A673 (cell line): ENCODE measurements at regions not wholly inside any gene's neighbourhood (a gene's known extent, or its start where the extent isn't known, plus 50 kb on each side); places are given as distances from the start of the nearest gene placed in this dataset.

Experiments used
- BruUV-seq: library from RNA; stranded (reverse); fragments of 400-500 nt; replicated peaks from 2 replicates; lab custom pipeline; 2021; lab: Mats Ljungman, UMichigan
- CTCF ChIA-PET: fragments of 300-600 bp; sonication (Branson Sonifier 250); formaldehyde crosslinking; loops from one replicate; lab custom pipeline; 2022; ENCODE audit warnings: antibody characterized with exemption; lab: Charles Lee
- POLR2A ChIA-PET: fragments of 300-600 bp; sonication (Branson Sonifier 250); formaldehyde crosslinking; loops from one replicate; lab custom pipeline; 2022; ENCODE audit warnings: antibody characterized with exemption; ENCODE audit not compliant: low non-redundant PET; lab: Charles Lee
- DNase-seq: peaks from one replicate; pipeline ENCODE4 v3.0.0-alpha.2; 2015; ENCODE audit warnings: low spot score
- H3K27ac ChIP-seq: fragments of 200-600 bp; sonication (generic); 2 replicates; pipeline ENCODE4 v1.5.1; 2016; ENCODE audit warnings: mixed run types, low read depth, mild to moderate bottlenecking, mixed read lengths, antibody characterized with exemption, low read length; ENCODE audit not compliant: poor library complexity, severe bottlenecking
- H3K27me3 ChIP-seq: fragments of 200-600 bp; sonication (generic); replicated peaks from 2 replicates; pipeline ENCODE4 v1.6.1; 2017; ENCODE audit warnings: mixed run types, low read depth, mild to moderate bottlenecking, mixed read lengths, antibody characterized with exemption, low read length; ENCODE audit not compliant: insufficient read depth, poor library complexity
- H3K36me3 ChIP-seq: fragments of 200-600 bp; sonication (generic); 2 replicates; pipeline ENCODE4 v1.6.1; 2016; ENCODE audit warnings: mixed run types, mild to moderate bottlenecking, mixed read lengths, antibody characterized with exemption, low read length; ENCODE audit not compliant: insufficient read depth, poor library complexity, severe bottlenecking
- H3K4me1 ChIP-seq: fragments of 200-600 bp; sonication (generic); 2 replicates; pipeline ENCODE4 v1.6.1; 2017; ENCODE audit warnings: mixed run types, mild to moderate bottlenecking, mixed read lengths, antibody characterized with exemption, low read length; ENCODE audit not compliant: insufficient read depth, poor library complexity, severe bottlenecking
- H3K4me3 ChIP-seq: fragments of 200-600 bp; sonication (generic); 2 replicates; pipeline ENCODE4 v1.5.1; 2016; ENCODE audit warnings: low read depth, mixed run types, mild to moderate bottlenecking, mixed read lengths, low read length; ENCODE audit not compliant: poor library complexity, severe bottlenecking
- H3K9me3 ChIP-seq: fragments of 200-600 bp; sonication (generic); 2 replicates; pipeline ENCODE4 v1.6.1; 2016; ENCODE audit warnings: mixed run types, low read depth, mild to moderate bottlenecking, mixed read lengths, antibody characterized with exemption, low read length; ENCODE audit not compliant: poor library complexity, severe bottlenecking
- EZH2 ChIP-seq: fragments of 200-600 bp; sonication (generic); IDR thresholded peaks from 2 replicates; pipeline ENCODE4 v1.6.1; 2017; ENCODE audit warnings: borderline replicate concordance, low read depth, mild to moderate bottlenecking, mixed read lengths, antibody characterized with exemption, low read length; ENCODE audit not compliant: poor library complexity, severe bottlenecking
- intact Hi-C: fragments of 100-400 bp; cut with micrococcal nuclease; formaldehyde crosslinking; loops from one replicate; pipeline ENCODE4 v1.10.0; 2022; ENCODE audit not compliant: unreplicated experiment
- TF ChIP-seq, protein P1 (sequence below): fragments of 300-800, 200-600 bp; sonication (generic); conservative IDR thresholded peaks from 2 replicates; pipeline ENCODE4 v1.5.1; 2017; ENCODE audit warnings: low read depth, mild to moderate bottlenecking, antibody characterized with exemption, low read length, moderate library complexity, mixed read lengths

DNA sequence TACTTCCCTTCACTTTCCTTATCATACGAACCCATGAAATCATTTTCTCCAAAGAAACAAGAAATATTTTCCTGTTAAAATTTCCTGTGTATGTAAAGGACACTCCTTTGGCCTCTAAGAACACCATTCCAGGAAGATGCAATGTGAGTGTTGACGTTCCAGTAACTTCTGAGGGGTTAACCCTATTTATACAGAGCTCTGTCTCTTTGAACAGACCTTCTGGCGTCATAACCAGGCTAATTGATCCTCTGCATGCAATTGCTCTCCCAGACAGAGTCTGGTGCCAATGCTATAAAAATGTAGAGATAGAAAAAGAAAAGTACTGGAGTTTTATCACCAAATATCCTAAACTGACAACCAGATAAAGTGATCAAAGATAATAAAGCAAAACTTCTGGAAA is 218.5 kb downstream of the TLE1 start:
- H3K9me3 ChIP-seq = no peaks in the 10 kb centered on the region
- H3K27ac ChIP-seq = no peak overlapping the region
- H3K27me3 ChIP-seq = no peaks in the 10 kb centered on the region
- intact Hi-C loops = no loop called here
- no peak for DNase-seq
- no peaks in the 10 kb centered on the region for H3K36me3 ChIP-seq
- BruUV-seq = no TSS peak
- no peaks in the 10 kb centered on the region for H3K4me1 ChIP-seq
- H3K4me3 ChIP-seq = no peak overlapping the region
- ChIA-PET POLR2A (no interaction called here), CTCF (no interaction called here)
- TF ChIP-seq, protein P1, sequence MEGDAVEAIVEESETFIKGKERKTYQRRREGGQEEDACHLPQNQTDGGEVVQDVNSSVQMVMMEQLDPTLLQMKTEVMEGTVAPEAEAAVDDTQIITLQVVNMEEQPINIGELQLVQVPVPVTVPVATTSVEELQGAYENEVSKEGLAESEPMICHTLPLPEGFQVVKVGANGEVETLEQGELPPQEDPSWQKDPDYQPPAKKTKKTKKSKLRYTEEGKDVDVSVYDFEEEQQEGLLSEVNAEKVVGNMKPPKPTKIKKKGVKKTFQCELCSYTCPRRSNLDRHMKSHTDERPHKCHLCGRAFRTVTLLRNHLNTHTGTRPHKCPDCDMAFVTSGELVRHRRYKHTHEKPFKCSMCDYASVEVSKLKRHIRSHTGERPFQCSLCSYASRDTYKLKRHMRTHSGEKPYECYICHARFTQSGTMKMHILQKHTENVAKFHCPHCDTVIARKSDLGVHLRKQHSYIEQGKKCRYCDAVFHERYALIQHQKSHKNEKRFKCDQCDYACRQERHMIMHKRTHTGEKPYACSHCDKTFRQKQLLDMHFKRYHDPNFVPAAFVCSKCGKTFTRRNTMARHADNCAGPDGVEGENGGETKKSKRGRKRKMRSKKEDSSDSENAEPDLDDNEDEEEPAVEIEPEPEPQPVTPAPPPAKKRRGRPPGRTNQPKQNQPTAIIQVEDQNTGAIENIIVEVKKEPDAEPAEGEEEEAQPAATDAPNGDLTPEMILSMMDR = no peak
- no peak for TF ChIP-seq EZH2

DNA sequence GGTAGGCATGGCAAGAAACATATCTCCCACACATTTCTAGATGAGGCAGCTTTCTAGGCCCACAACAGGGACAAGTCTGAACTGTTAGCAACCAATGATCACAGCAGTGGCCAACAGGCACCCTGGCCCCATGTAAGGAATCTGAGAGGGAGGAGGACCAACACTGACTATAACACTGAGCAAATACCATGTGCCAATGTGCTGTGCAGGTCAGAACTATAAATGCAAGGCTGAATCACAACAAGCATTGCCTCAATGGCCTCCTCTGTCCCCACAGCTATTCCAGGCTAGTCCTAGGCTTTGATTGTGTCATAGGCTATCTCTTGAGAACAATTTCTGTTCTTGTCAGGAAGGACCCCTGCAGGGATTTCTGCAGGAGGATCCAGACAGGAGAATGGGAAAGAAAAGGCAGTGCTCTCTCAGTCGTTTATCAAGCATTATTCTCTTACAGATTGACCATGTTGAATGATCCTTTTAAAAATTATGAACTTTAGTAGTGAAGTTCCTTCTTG is 221.2 kb downstream of the TLE1 start:
- DNase-seq = peak; percentile 8
- Histone ChIP-seq H3K27ac (no peak overlapping the region), H3K4me3 (no peak overlapping the region), H3K4me1 (no peaks in the 10 kb centered on the region), H3K27me3 (no peaks in the 10 kb centered on the region), H3K36me3 (no peaks in the 10 kb centered on the region), H3K9me3 (no peaks in the 10 kb centered on the region)
- no TSS peak for BruUV-seq
- ChIA-PET POLR2A (no interaction called here), CTCF (no interaction called here)
- TF ChIP-seq, protein P1 = no peak
- TF ChIP-seq EZH2 = no peak
- intact Hi-C loops = no loop called here

DNA sequence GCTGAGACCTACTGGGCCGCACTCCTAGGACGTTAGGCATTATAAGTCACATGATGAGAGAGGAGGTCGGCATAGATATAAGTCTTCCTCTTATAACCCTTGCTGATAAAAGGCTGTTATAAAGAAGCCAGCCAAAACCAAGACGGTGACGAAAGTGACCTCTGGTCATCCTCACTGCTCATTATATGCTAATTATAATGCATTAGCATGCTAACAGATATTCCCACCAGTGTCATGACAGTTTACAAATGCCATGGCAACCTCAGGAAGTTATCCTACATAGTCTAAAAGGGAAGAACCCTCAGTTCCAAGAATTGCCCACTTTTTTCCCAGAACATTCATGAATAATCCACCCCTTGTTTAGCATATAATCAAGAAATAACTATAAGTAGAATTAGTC is 222.4 kb downstream of the TLE1 start:
- no peak for TF ChIP-seq EZH2
- TF ChIP-seq, protein P1 = no peak
- no peaks in the 10 kb centered on the region for H3K27me3 ChIP-seq

More for the DNA sequence above, 222.4 kb downstream of the TLE1 start:
- ChIA-PET CTCF (no interaction called here), POLR2A (no interaction called here)
- no peak for DNase-seq
- no TSS peak for BruUV-seq
- H3K4me1 ChIP-seq = no peaks in the 10 kb centered on the region
- H3K9me3 ChIP-seq = no peaks in the 10 kb centered on the region
- H3K27ac ChIP-seq = no peak overlapping the region
- no peak overlapping the region for H3K4me3 ChIP-seq
- H3K36me3 ChIP-seq = no peaks in the 10 kb centered on the region
- intact Hi-C loops = no loop called here
